Activated T-helper 9 cell treated with anti-CD3 and anti-CD28 coated beads, Interleukin-2, amount 50 U/mL, for 16 hours (primary cell): ENCODE measurements at regions not wholly inside any gene's neighbourhood (a gene's known extent, or its start where the extent isn't known, plus 50 kb on each side); places are given as distances from the start of the nearest gene placed in this dataset.

Experiments
- DNase-seq: peaks from one replicate; pipeline ENCODE4 v3.0.0-alpha.2; 2020; ENCODE audit warnings: low read depth

- no peak for DNase-seq
These were observed 646.1 kb upstream of the SEMA6A start for GRCh38 chr5:117220730-117221129.

- DNase-seq = no peak
These were observed 644.2 kb upstream of the SEMA6A start for GRCh38 chr5:117218789-117219188.

GRCh38 chr5:117212866-117213265 is 638.2 kb upstream of the SEMA6A start:
- DNase-seq = no peak

GRCh38 chr5:117210796-117211195 is 636.2 kb upstream of the SEMA6A start:
- DNase-seq = no peak

- DNase-seq = no peak
These were observed 634.9 kb upstream of the SEMA6A start for GRCh38 chr5:117209479-117209878.

- no peak for DNase-seq
These were observed 632.6 kb upstream of the SEMA6A start for GRCh38 chr5:117207088-117207668.

GRCh38 chr5:117205894-117206293 is 631.3 kb upstream of the SEMA6A start:
- DNase-seq = no peak

GRCh38 chr5:117204926-117205869 is 630.6 kb upstream of the SEMA6A start:
- no peak for DNase-seq

GRCh38 chr5:117204404-117204803 is 629.8 kb upstream of the SEMA6A start:
- DNase-seq = no peak

- DNase-seq = no peak
These were observed 629.0 kb upstream of the SEMA6A start for GRCh38 chr5:117203584-117203983.

- no peak for DNase-seq
These were observed 626.4 kb upstream of the SEMA6A start for GRCh38 chr5:117201001-117201400.

GRCh38 chr5:117195076-117195475 is 620.5 kb upstream of the SEMA6A start:
- DNase-seq = no peak

- no peak for DNase-seq
These were observed 616.6 kb upstream of the SEMA6A start for GRCh38 chr5:117191251-117191650.

- DNase-seq = no peak
These were observed 615.2 kb upstream of the SEMA6A start for GRCh38 chr5:117189784-117190183.

GRCh38 chr5:117188211-117188610 is 613.6 kb upstream of the SEMA6A start:
- DNase-seq = no peak

GRCh38 chr5:117186751-117187150 is 612.1 kb upstream of the SEMA6A start:
- DNase-seq = no peak

GRCh38 chr5:117183326-117183725 is 608.7 kb upstream of the SEMA6A start:
- no peak for DNase-seq

GRCh38 chr5:117182104-117182503 is 607.5 kb upstream of the SEMA6A start:
- no peak for DNase-seq

- no peak for DNase-seq
These were observed 602.7 kb upstream of the SEMA6A start for GRCh38 chr5:117177302-117177701.

GRCh38 chr5:117165068-117165467 is 590.4 kb upstream of the SEMA6A start:
- no peak for DNase-seq

- no peak for DNase-seq
These were observed 587.2 kb upstream of the SEMA6A start for GRCh38 chr5:117161718-117162335.

- no peak for DNase-seq
These were observed 585.8 kb upstream of the SEMA6A start for GRCh38 chr5:117160391-117160790.

- DNase-seq = no peak
These were observed 574.7 kb upstream of the SEMA6A start for GRCh38 chr5:117149312-117149711.
